ENCODE measurements at regions not wholly inside any gene's neighbourhood (a gene's known extent, or its start where the extent isn't known, plus 50 kb on each side); places are given as distances from the start of the nearest gene placed in this dataset.
"Not testable (repeated sequence)": the region's sequence is repeated elsewhere in the genome, so short reads cannot be mapped to it uniquely, and the experiment has no call there.

DNA sequence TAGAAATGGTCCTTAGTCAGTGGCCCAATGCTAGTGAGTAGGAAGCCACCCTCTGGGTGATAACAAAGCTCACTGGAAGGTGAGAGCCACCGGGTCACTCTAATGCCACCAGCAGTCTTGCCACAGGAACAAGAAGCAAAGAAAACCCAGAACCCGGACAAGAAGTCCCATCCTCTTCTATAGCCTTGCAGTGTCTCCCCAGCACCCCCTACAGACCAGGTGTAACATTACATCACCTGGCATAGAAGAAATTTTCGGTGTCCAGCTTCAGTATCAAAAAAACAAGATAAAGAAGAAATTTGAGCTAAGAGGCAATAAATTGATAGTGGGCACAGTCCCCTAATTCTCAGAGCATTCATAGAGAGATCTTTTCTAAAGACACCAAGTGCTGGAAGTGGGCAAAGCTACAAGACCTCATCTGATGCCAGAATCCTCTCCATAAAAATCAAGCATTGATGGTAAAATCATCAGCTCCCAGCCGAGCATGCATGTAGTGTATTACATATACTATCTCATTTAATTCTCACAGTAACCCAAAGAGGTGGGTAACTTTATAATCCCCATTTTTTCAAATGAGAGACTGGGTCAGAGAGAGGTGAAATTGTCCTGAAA lies 491.0 kb downstream of the MATN1 start:
- TF ChIP-seq POLR2A (IDR thresholded peaks at IDR 0.05; ENCODE audit: low read length) (no peak), GATA1 (IDR thresholded peaks at IDR 0.05; ENCODE audit: low read depth, low read length) (no peak)
- DNase-seq: peak; percentile 35 to 62

DNA sequence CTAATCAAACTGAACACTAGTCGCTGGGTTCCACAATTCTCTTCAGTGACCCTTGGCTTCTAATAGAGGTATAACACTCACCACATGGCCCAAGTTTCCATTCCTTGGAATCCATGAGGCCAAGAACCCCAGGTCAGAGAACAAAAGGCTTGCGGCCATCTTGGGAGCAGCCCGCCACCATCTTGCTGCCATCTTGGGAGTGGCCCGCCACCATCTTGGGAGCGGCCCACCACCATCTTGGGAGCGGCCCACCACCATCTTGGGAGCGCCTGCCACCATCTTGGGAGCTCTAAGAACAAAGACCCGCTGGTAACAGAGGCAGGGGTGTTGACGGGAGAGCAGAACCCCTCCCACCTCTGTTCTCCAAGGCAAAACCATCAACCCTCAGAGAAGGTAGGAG lies 493.4 kb downstream of the MATN1 start:
- no peak for TF ChIP-seq POLR2A (IDR thresholded peaks at IDR 0.05; ENCODE audit: low read length)
- no peak for TF ChIP-seq GATA1 (IDR thresholded peaks at IDR 0.05; ENCODE audit: low read depth, low read length)
- DNase-seq: no peak

DNA sequence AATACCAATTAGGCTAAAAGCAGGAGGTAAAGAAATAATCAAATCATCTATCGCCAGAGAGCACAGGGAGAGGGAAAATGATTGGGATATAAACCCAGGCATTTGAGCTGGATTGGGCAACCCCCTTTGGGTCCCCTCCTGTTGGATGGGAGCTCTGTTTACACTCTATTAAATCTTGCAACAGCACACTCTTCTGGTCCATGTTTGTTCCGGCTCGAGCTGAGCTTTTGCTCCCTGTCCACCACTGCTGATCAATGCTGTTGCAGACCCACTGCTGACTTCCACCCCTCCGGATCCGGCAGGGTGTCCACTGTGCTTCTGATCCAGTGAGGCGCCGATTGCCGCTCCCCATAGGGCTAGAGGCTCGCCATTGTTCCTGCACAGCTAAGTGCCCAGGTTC lies 493.8 kb downstream of the MATN1 start:
- DNase-seq: no peak
- no peak for TF ChIP-seq GATA1 (IDR thresholded peaks at IDR 0.05; ENCODE audit: low read depth, low read length)
- no peak for TF ChIP-seq POLR2A (IDR thresholded peaks at IDR 0.05; ENCODE audit: low read length)

DNA sequence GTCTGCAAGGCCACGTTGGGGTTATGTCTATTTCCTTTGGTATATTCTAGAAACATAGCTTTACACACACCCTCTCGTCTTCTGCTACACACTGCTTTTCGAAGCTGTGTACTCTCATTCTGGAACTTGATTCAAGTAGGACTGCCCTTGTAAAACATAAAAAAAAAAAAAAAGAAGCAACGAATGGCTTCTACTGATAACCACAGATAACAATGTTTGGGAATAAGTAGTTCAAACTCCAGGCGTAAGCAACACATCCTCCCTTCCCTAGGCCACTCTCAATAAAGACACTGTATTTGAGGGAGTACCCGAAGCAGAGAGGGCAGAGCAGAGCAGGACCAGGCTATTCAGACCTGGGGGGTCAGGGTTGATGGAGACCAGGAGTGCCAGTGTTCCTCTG lies 496.7 kb downstream of the MATN1 start:
- DNase-seq: peak in 1 of 2 experiments; percentile 40
- TF ChIP-seq GATA1 (IDR thresholded peaks at IDR 0.05; ENCODE audit: low read depth, low read length): no peak
- no peak for TF ChIP-seq POLR2A (IDR thresholded peaks at IDR 0.05; ENCODE audit: low read length)

DNA sequence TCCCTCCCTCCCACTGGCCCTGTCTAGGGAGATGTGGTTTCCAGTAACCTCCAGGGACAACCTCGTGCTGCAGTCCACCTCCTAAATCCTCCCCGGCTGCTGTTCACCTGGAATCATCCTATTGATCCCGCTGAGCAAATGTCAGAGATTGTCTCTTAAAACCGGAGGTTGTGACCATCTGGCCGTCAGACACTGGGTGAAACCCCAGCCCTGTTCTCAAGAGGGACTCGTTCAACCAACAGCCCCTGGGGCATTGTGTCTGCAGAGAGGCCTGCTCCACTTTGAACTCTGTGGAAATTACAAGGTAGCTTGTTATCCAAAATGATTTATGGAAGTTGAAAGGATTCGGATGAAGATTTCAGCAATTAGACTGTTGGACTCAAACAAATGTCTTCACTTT lies 498.0 kb downstream of the MATN1 start:
- TF ChIP-seq GATA1 (IDR thresholded peaks at IDR 0.05; ENCODE audit: low read depth, low read length): no peak
- no peak for TF ChIP-seq POLR2A (IDR thresholded peaks at IDR 0.05; ENCODE audit: low read length)
- DNase-seq: no peak

DNA sequence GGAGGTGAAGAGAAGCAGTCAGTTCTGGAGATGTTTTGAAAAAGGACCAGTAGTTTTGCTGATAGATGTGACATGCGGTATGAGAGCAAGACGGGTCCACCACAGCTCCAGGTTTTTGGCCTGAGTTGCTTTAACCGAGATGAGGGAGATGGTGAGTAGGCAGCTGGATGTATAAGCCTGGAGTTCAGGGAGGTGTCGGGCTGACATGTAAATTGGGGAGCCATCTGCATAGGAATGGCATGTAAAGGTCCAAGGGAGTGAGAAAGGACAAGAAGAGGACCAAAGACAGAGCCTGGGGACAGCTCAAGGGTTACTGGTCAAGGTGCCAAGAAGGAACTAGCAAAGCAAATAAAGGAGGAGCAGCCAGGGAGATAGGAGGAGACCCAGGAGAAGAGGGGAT lies 503.7 kb downstream of the MATN1 start:
- no peak for DNase-seq
- no peak for TF ChIP-seq POLR2A (IDR thresholded peaks at IDR 0.05; ENCODE audit: low read length)
- no peak for TF ChIP-seq GATA1 (IDR thresholded peaks at IDR 0.05; ENCODE audit: low read depth, low read length)

DNA sequence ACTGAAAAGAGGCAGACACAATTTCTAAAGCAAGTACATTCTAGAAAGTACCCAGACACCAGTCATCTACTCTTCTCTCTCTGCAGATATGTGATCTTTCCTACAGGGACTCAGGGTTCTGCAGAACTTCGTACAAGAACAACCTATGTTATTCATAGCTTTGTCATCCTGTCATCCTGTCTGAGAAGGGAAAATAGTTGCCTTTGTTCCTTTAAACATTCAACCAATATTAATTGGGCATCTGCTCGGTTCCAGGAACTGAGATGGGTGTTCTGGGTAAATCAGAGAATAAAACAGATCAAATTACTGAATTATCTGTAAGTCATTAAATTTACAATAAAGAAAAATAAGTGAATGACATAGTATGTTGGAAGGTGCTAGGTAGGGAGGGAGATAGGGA lies 504.9 kb downstream of the MATN1 start:
- TF ChIP-seq POLR2A (IDR thresholded peaks at IDR 0.05; ENCODE audit: low read length) (no peak), GATA1 (IDR thresholded peaks at IDR 0.05; ENCODE audit: low read depth, low read length) (no peak)

DNA sequence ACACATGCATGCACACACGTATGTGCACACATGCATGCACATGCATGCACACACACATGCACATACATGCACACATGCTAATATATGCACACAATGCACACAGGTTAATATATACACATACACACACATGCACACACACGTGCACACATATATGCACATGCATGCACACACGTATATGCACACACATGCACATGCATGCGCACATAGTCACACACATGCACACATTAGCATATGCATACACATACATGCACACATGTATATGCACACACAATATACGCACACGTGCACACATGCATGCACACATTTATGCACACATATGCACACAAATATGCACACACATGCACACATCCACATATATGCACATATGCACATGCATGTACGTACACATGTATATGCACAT lies 506.8 kb downstream of the MATN1 start:
- DNase-seq: no peak
- TF ChIP-seq POLR2A (IDR thresholded peaks at IDR 0.05; ENCODE audit: low read length): no peak
- no peak for TF ChIP-seq GATA1 (IDR thresholded peaks at IDR 0.05; ENCODE audit: low read depth, low read length)

More for the DNA sequence above, 504.9 kb downstream of the MATN1 start:
- no peak for DNase-seq

DNA sequence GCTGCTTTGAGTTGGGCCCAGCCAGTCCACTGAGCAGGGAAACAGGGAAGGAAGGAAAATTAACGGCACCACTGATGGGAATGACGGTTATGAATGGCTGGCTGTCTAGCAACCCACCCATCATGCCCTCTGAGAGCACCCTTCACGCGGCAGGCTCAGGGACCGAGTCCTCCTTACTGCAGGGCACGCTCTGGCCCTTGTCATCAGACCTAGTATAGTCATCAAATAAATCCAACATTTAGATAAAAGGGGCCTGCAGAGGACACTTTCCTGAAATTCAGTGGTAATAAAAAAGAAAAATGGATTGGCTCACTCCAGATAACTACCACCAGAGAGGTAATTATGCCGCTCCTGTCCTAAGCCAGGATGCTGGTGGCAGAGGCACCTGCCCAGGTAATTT lies 509.4 kb downstream of the MATN1 start:
- no peak for DNase-seq
- no peak for TF ChIP-seq POLR2A (IDR thresholded peaks at IDR 0.05; ENCODE audit: low read length)
- no peak for TF ChIP-seq GATA1 (IDR thresholded peaks at IDR 0.05; ENCODE audit: low read depth, low read length)

DNA sequence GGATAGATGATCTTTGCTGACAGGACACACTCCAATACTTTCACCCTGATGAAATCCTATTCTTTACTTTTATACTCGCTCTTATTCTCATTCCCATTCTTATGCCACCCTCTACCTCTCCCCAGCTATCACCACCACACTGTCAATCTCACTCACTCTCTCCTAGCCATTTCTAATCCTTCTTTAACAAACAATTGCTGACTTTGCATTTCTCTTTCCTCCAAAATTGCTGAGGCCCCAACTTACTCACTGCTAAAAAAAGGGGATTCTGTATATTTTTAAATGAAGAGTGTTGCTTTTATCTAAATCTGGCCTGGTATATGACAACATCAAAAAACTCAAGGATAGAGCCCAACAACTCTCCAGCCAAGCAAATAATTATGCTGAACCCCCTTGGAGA lies 515.4 kb downstream of the MATN1 start:
- DNase-seq: not testable (repeated sequence)

DNA sequence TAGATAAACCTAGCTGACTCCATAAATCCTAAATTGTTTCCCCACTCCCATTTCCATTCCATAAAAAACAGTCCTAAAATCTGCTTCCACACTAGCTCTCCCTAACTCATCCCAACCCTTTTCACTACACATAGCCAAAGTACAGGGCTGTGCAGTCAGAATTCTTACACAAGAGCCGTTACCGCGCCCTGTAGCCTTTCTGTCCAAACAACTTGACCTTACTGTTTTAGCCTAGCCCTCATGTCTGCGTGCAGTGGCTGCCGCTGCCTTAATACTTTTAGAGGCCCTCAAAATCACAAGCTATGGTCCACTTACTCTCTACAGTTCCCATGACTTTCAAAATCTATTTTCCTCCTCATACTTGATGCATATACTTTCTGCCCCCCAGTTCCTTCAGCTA lies 516.8 kb downstream of the MATN1 start:
- DNase-seq: not testable (repeated sequence)

DNA sequence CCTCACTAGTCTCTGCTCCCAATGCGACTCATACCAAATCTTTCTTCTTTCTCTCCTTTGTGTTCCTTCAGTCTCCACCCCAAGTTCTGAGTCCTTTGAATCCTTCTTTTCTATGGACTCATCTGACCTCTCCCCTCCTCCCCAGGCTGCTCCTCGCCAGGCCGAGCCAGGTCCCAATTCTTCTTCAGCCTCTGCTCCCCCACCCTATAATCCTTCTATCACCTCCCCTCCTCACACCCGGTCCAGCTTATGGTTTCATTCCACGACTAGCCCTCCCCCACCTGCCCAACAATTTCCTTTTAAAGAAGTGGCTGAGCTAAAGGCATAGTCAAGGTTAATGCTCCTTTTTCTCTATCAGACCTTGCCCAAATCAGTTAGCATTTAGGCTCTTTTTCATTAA lies 518.5 kb downstream of the MATN1 start:
- not testable (repeated sequence) for DNase-seq

DNA sequence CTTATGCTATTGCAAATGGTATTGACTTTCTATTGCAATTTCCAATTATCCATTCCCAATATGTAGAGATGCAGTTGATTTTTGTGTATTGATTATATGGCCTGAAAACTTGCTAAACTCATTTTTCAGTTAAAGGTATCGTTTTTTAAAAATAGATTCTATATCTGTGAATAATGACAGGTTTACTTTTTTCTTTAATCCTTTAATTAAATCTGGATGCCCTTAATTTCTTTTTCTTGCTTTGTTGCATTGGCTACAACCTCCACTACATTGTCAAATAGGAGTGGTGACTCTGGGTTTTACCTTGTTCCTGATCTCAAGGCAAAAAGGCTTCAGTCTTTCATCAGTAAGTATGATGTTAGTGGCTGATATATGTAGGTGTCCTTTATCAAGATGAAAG lies 522.4 kb downstream of the MATN1 start:
- no peak for DNase-seq

DNA sequence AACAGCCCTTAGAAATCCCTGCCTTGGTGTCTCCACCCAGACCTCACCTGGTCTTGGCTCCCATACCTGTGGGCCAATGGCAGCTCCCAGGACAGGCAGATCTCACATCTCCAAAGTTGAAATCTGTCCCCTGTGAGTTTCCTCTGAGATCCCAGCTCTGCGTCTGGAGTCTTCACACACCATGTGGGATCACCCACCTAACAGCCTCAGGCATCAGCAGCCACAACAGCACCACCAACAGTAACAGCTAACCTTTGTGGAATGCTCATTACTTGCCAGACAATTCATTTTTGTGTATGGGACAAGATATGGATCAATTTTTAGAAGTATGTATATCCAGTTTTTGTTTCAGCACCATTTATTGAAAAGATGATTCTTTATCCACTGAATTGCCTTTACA lies 523.2 kb downstream of the MATN1 start:
- no peak for TF ChIP-seq POLR2A (IDR thresholded peaks at IDR 0.05; ENCODE audit: low read length)
- DNase-seq: no peak

More for the DNA sequence above, 522.4 kb downstream of the MATN1 start:
- no peak for TF ChIP-seq GATA1 (IDR thresholded peaks at IDR 0.05; ENCODE audit: low read depth, low read length)
- no peak for TF ChIP-seq POLR2A (IDR thresholded peaks at IDR 0.05; ENCODE audit: low read length)

DNA sequence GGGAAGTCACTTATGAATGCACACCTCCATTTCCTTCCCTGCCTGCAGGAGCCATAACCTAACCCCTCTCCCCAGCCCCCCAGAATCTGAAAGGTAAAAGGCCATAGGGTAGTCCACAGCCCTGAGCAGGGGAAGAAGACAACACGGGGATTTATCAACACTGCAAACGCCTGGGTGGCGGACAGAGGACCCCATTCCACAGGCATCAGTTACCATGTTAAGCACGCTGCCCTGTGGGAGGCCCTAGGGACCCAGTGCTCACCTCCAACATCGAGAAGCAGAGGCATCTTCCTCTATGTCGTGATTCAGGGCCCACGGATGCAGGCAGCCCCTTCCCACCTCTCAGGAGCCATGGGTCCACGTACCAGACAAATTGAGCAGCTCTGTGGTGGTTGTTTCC lies 523.8 kb downstream of the MATN1 start:
- no peak for TF ChIP-seq GATA1 (IDR thresholded peaks at IDR 0.05; ENCODE audit: low read depth, low read length)
- no peak for TF ChIP-seq POLR2A (IDR thresholded peaks at IDR 0.05; ENCODE audit: low read length)
- no peak for DNase-seq

DNA sequence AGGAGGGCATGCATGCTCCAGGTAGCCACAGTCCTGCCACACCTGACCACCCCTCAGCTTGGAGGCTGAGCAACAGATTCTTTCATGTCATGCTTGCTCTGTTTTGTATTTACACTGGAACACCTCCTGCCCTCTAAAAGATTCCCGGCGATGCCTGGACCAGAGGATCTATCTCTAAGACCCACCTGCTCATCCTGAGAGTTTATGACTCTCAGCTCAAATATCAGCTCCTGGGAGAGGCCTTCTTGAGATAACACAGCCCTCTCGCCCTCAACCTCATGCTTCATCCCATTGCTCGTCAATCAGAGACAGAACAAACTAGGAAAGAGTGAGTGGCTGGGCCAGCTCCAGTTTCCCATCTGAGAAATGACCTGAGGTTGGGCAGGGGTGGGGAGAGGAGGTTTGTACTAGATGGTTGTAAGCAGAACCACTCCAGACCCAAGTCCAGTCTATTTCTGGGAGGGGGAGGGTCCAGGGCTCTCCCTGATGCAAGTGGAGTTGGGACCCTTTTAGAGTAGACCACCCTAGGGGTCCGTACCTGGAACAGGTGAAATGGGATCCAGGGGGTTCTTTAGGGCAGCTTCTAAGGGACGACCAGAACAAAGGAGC lies 524.5 kb downstream of the MATN1 start:
- TF ChIP-seq POLR2A (IDR thresholded peaks at IDR 0.05; ENCODE audit: low read length) (no peak), GATA1 (IDR thresholded peaks at IDR 0.05; ENCODE audit: low read depth, low read length) (no peak)
- DNase-seq: no peak

All from erythroblast (primary cell).